IMR-90 (cell line): ENCODE measurements at regions not wholly inside any gene's neighbourhood (a gene's known extent, or its start where the extent isn't known, plus 50 kb on each side); places are given as distances from the start of the nearest gene placed in this dataset.

ENCODE experiments used
- ATAC-seq: fragments of 200-7000 bp; cut with Tn5 transposase; 2 replicates; pipeline ENCODE4 v1.9.1; 2020; ENCODE audit warnings: low read depth, mild to moderate bottlenecking, moderate library complexity
- BruUV-seq: library from RNA; stranded (reverse); fragments of 400-500 nt; replicated peaks from 2 replicates; lab custom pipeline; 2021; lab: Mats Ljungman, UMichigan
- CTCF ChIA-PET: fragments of 300-600 bp; formaldehyde crosslinking; extraction: SDS; loops from one replicate; lab custom pipeline; 2021; ENCODE audit warnings: antibody characterized with exemption; lab: Yijun Ruan, JAX
- POLR2A ChIA-PET: fragments of 300-600 bp; sonication (Branson Sonifier 250); formaldehyde crosslinking; loops from one replicate; lab custom pipeline; 2022; ENCODE audit warnings: antibody characterized with exemption; ENCODE audit not compliant: unreplicated experiment; lab: Charles Lee
- DNase-seq: peaks from one replicate; pipeline ENCODE4 v3.0.0; 2013
- H2AFZ ChIP-seq: replicated peaks from 2 replicates; pipeline ENCODE3; 2013; ENCODE audit warnings: low read length, mild to moderate bottlenecking; ENCODE audit not compliant: poor library complexity
- H2AK5ac ChIP-seq: 2 replicates; pipeline ENCODE4 v1.6.1; 2013; ENCODE audit warnings: low read depth, low read length, inconsistent platforms
- H2AK9ac ChIP-seq: replicated peaks from 2 replicates; pipeline ENCODE3; 2013; ENCODE audit warnings: mild to moderate bottlenecking, low read depth, low read length, moderate library complexity; ENCODE audit not compliant: poor library complexity
- H2BK120ac ChIP-seq: 2 replicates; pipeline ENCODE4 v1.6.1; 2013; ENCODE audit warnings: low read depth, low read length, inconsistent platforms
- H2BK15ac ChIP-seq: 3 replicates; pipeline ENCODE4 v1.6.1; 2013; ENCODE audit warnings: low read depth, low read length, inconsistent platforms
- H2BK20ac ChIP-seq: 2 replicates; pipeline ENCODE4 v1.6.1; 2013; ENCODE audit warnings: low read depth, mild to moderate bottlenecking, inconsistent platforms, low read length, moderate library complexity
- H2BK5ac ChIP-seq: 2 replicates; pipeline ENCODE4 v1.6.1; 2013; ENCODE audit warnings: mild to moderate bottlenecking, low read depth, low read length, inconsistent platforms; ENCODE audit not compliant: poor library complexity, severe bottlenecking
- H3K14ac ChIP-seq: replicated peaks from 2 replicates; pipeline ENCODE4 v1.6.1; 2013; ENCODE audit warnings: low read depth, low read length, inconsistent platforms
- H3K18ac ChIP-seq: 2 replicates; pipeline ENCODE4 v1.6.1; 2013; ENCODE audit warnings: low read depth, low read length, control low read depth
- H3K23ac ChIP-seq: 2 replicates; pipeline ENCODE4 v1.6.1; 2013; ENCODE audit warnings: low read depth, low read length, inconsistent platforms
- H3K27ac ChIP-seq: 2 replicates; pipeline ENCODE4 v1.5.1; 2013; ENCODE audit warnings: mild to moderate bottlenecking, control low read depth, low read length; ENCODE audit not compliant: insufficient read depth
- H3K27me3 ChIP-seq: 2 replicates; pipeline ENCODE4 v1.6.1; 2013; ENCODE audit warnings: low read length; ENCODE audit not compliant: control insufficient read depth, insufficient read depth
- H3K36me3 ChIP-seq: 2 replicates; pipeline ENCODE4 v1.6.1; 2013; ENCODE audit warnings: low read length, mixed read lengths; ENCODE audit not compliant: control insufficient read depth, insufficient read depth
- H3K4ac ChIP-seq: 2 replicates; pipeline ENCODE4 v1.6.1; 2013; ENCODE audit warnings: low read depth, low read length, inconsistent platforms
- H3K4me1 ChIP-seq: 2 replicates; pipeline ENCODE4 v1.6.1; 2013; ENCODE audit warnings: low read length, mixed read lengths; ENCODE audit not compliant: control insufficient read depth, insufficient read depth
- H3K4me2 ChIP-seq: 2 replicates; pipeline ENCODE4 v1.6.1; 2013; ENCODE audit warnings: low read depth, mild to moderate bottlenecking, control low read depth, low read length, moderate library complexity
- H3K4me3 ChIP-seq: 2 replicates; pipeline ENCODE4 v1.5.1; 2013; ENCODE audit warnings: low read depth, mild to moderate bottlenecking, control low read depth, low read length, moderate library complexity; ENCODE audit not compliant: insufficient read depth
- H3K56ac ChIP-seq: 2 replicates; pipeline ENCODE4 v1.6.1; 2013; ENCODE audit warnings: low read length, inconsistent platforms; ENCODE audit not compliant: insufficient read depth; ENCODE audit errors: extremely low read depth
- H3K79me1 ChIP-seq, 2 experiments: 2 replicates each; pipeline ENCODE4 v1.6.1; 2013; ENCODE audit warnings: low read length in 2 of 2, inconsistent platforms in 1 of 2, low read depth in 1 of 2
- H3K9ac ChIP-seq: 2 replicates; pipeline ENCODE4 v1.6.1; 2013; ENCODE audit warnings: low read depth, low read length, control low read depth
- H3K9me1 ChIP-seq: 2 replicates; pipeline ENCODE4 v1.6.1; 2013; ENCODE audit warnings: low read length, inconsistent platforms; ENCODE audit not compliant: insufficient read depth
- H3K9me3 ChIP-seq: 2 replicates; pipeline ENCODE4 v1.6.1; 2013; ENCODE audit warnings: low read length; ENCODE audit not compliant: control insufficient read depth, insufficient read depth
- H4K20me1 ChIP-seq: 2 replicates; pipeline ENCODE4 v1.6.1; 2013; ENCODE audit warnings: low read length, inconsistent platforms; ENCODE audit not compliant: insufficient read depth
- H4K5ac ChIP-seq: 2 replicates; pipeline ENCODE4 v1.6.1; 2013; ENCODE audit warnings: mild to moderate bottlenecking, low read depth, low read length, control low read depth
- H4K8ac ChIP-seq, 2 experiments: 2 replicates each; pipeline ENCODE4 v1.6.1; 2013; ENCODE audit warnings: low read depth in 2 of 2, low read length in 2 of 2, control low read depth in 1 of 2, inconsistent platforms in 1 of 2
- H4K91ac ChIP-seq: 2 replicates; pipeline ENCODE4 v1.6.1; 2013; ENCODE audit warnings: low read depth, low read length, inconsistent platforms; ENCODE audit not compliant: insufficient read depth
- BHLHE40 ChIP-seq: fragments of 150-350 bp; IDR thresholded peaks from 2 replicates; pipeline ENCODE4 v1.6.1; 2016; ENCODE audit warnings: mild to moderate bottlenecking, low read depth, low read length
- MAFK ChIP-seq: IDR thresholded peaks from 2 replicates; pipeline ENCODE4 v1.6.1; 2012; ENCODE audit warnings: low read depth, low read length, improper control_type of control experiment
- POLR2A ChIP-seq: IDR thresholded peaks from 2 replicates; pipeline ENCODE4 v1.6.1; 2012; ENCODE audit warnings: mild to moderate bottlenecking, low read depth, low read length
- RCOR1 ChIP-seq: IDR thresholded peaks from 2 replicates; pipeline ENCODE4 v1.6.1; 2012; ENCODE audit warnings: mild to moderate bottlenecking, low read length, improper control_type of control experiment; ENCODE audit not compliant: insufficient replicate concordance
- WGBS, 2 experiments: methylation state at CpG; one replicate each; pipeline versions ENCODE4 v1.1.5 to v1.1.7; 2013; ENCODE audit warnings: missing lambda C conversion rate in 2 of 2; ENCODE audit not compliant: insufficient read length in 1 of 2; ENCODE audit errors: extremely low coverage in 2 of 2; 5-methylcytosine and 5-hydroxymethylcytosine counted together
- dilution Hi-C: fragments of 300-500 bp; cut with HindIII; formaldehyde crosslinking; loops from one replicate; pipeline ENCODE4 v1.14.3; 2018; ENCODE audit warnings: low sequenced_read_pairs; ENCODE audit not compliant: unreplicated experiment
- in situ Hi-C: fragments of 300-500 bp; cut with MboI; formaldehyde crosslinking; loops from 3 replicates; pipeline ENCODE4 v1.14.3; 2019; ENCODE audit warnings: low sequenced_read_pairs, inconsistent platforms, mixed read lengths
- intact Hi-C: fragments of 100-400 bp; cut with micrococcal nuclease; formaldehyde crosslinking; loops from 2 replicates; pipeline ENCODE4 v1.10.0; 2022

DNA sequence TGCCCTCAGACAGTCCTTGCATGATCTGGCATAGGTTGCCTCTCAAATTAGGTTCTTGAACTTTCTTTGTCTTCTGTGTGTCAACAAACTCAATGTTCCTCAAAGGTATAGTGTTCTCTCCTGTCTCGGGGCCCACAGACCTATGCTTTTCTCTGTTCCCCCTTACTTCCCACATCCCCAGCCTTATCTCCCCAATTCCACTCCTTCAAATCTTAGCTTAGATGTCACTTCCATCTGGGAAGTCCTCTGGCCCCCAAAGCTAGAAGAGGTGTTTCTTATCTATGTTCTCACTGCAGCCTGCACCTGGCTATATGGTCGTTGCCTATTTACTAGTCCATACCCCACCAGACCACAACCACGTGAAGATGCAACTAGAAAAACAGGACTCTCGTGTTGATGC, 134.6 kb upstream of the MYCN start:
- in situ Hi-C loops (no loop called here), intact Hi-C loops (no loop called here), dilution Hi-C loops (no loop called here)
- no peak overlapping the region for H2BK5ac ChIP-seq
- no peak overlapping the region for H2AK5ac ChIP-seq
- H3K18ac ChIP-seq: no peak overlapping the region
- H2BK20ac ChIP-seq: no peak overlapping the region
- no peak overlapping the region for H3K56ac ChIP-seq
- no CpG with 5 or more reads among the region's 4 CpGs for WGBS, 2 experiments
- H4K8ac ChIP-seq: no peak overlapping the region
- H2BK120ac ChIP-seq: no peak overlapping the region
- no peak overlapping the region for H2BK15ac ChIP-seq
- TF ChIP-seq BHLHE40: no peak
- no peak for TF ChIP-seq RCOR1
- no peak for TF ChIP-seq POLR2A
- TF ChIP-seq MAFK: no peak
- BruUV-seq: no TSS peak
- H3K9me1 ChIP-seq: no peaks in the 10 kb centered on the region
- H4K91ac ChIP-seq: no peak overlapping the region
- no peak overlapping the region for H2AK9ac ChIP-seq
- no peak overlapping the region for H3K14ac ChIP-seq
- H4K20me1 ChIP-seq: no peaks in the 10 kb centered on the region
- no peaks in the 10 kb centered on the region for H3K4me1 ChIP-seq
- no peak overlapping the region for H3K23ac ChIP-seq
- H3K79me1 ChIP-seq: no peaks in the 10 kb centered on the region
- peaks cover 46% of the 10 kb centered on the region for H3K9me3 ChIP-seq
- ATAC-seq: no peak
- H3K4me3 ChIP-seq: no peak overlapping the region
- no peak overlapping the region for H2AFZ ChIP-seq
- no peak overlapping the region for H3K27ac ChIP-seq
- H3K4me2 ChIP-seq: no peak overlapping the region
- DNase-seq: no peak
- no peak overlapping the region for H3K9ac ChIP-seq
- no peaks in the 10 kb centered on the region for H3K36me3 ChIP-seq
- H3K27me3 ChIP-seq: no peaks in the 10 kb centered on the region
- no peak overlapping the region for H4K5ac ChIP-seq
- POLR2A ChIA-PET: no interaction called here
- H3K4ac ChIP-seq: no peak overlapping the region
- CTCF ChIA-PET: no interaction called here
